BLaER1 treated with 17β-estradiol and CSF1 and Interleukin-3, amounts not matched to agents 10 nM and 100 nM (cell line): ENCODE measurements at regions not wholly inside any gene's neighbourhood (a gene's known extent, or its start where the extent isn't known, plus 50 kb on each side); places are given as distances from the start of the nearest gene placed in this dataset.

Experiments used
- H3K27ac ChIP-seq, 11 experiments: shearing (Covaris generic); formaldehyde crosslinking; 2 replicates each; pipeline ENCODE4 v1.8.1; 2022
- H3K27me3 ChIP-seq, 11 experiments: shearing (Covaris generic); formaldehyde crosslinking; 2 replicates each; pipeline ENCODE4 v1.8.1; 2022
- H3K36me3 ChIP-seq, 11 experiments: shearing (Covaris generic); formaldehyde crosslinking; 2 replicates each; pipeline ENCODE4 v1.8.1; 2022
- H3K4me1 ChIP-seq, 10 experiments: shearing (Covaris generic); formaldehyde crosslinking; 2 replicates each; pipeline ENCODE4 v1.8.1; 2022
- H3K4me2 ChIP-seq, 11 experiments: shearing (Covaris generic); formaldehyde crosslinking; 2 replicates each; pipeline ENCODE4 v1.8.1; 2022
- H3K4me3 ChIP-seq, 10 experiments: shearing (Covaris generic); formaldehyde crosslinking; 2 replicates each; pipeline ENCODE4 v1.8.1; 2022
- H3K9ac ChIP-seq, 11 experiments: shearing (Covaris generic); formaldehyde crosslinking; 2 replicates each; pipeline ENCODE4 v1.8.1; 2022
- H3K9me3 ChIP-seq, 11 experiments: shearing (Covaris generic); formaldehyde crosslinking; replicated peaks in 1 of 11; 2 replicates each; pipeline ENCODE4 v1.8.1; 2022
- H4K20me1 ChIP-seq, 11 experiments: shearing (Covaris generic); formaldehyde crosslinking; 2 replicates each; pipeline ENCODE4 v1.8.1; 2022
- Cebpa-rat ChIP-seq, 11 experiments: shearing (Covaris generic); IDR thresholded peaks; 2 replicates each; pipeline ENCODE4 v1.8.1; 2022

DNA sequence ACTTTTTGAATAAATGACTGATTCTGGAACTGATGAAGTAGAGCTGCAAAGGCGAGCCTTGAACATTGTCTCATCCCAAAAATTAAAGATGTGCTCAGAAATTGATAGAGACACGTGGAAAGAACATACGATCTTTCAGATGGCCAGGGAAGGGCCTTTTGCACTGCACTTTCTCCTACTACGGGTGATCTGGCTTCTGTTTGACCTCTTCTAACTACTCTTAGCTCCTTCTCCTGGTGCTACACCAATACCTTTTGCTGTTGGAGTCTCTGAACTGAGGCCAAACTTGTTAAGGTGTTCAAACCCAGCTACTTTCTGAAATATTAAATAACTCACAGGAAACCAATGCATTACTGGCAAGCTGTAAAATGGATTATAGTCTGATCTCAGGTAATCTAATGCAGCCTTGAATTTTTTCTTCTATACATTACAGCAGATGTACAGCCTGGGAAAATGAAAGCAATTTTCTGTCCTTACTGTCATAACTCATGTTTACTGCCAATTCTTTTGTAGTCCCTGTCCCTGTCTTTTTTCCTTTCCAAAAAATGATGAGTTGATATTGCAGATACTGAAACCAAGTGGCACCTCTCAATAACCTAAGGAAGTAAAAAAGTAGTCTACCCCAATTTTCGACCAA is 1086.1 kb upstream of the CNTN5 start:
- H3K27ac ChIP-seq: no peak overlapping the region
- no peaks in the 10 kb centered on the region for H3K9me3 ChIP-seq
- H3K9ac ChIP-seq: no peak overlapping the region
- no peak for TF ChIP-seq Cebpa-rat (IDR thresholded peaks at IDR 0.05)
- no peak overlapping the region for H3K4me2 ChIP-seq
- no peaks in the 10 kb centered on the region for H4K20me1 ChIP-seq
- H3K27me3 ChIP-seq: no peaks in the 10 kb centered on the region
- no peak overlapping the region for H3K4me3 ChIP-seq
- no peaks in the 10 kb centered on the region for H3K4me1 ChIP-seq
- no peaks in the 10 kb centered on the region for H3K36me3 ChIP-seq

DNA sequence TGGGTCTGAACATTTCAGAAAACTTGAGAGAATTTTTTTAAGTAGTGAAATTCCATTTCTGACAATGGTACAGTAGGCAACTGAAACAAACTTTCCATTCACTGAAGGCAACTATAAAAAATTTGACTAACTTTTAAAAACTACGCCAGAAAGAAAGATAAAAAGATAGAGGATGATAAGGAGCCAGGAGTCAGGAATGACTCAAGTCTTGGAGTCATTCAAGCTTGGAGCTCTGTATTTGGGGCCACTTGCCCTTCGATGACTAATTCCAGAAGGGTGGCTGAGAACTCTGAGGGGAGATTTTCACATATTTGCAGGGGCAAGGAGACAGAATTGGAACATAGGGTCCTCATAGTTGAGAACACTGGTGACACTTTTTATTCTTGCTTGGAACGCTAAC is 1083.2 kb upstream of the CNTN5 start:
- no peaks in the 10 kb centered on the region for H3K36me3 ChIP-seq
- no peak overlapping the region for H3K4me2 ChIP-seq
- H3K4me1 ChIP-seq: no peaks in the 10 kb centered on the region
- TF ChIP-seq Cebpa-rat (IDR thresholded peaks at IDR 0.05): no peak
- no peaks in the 10 kb centered on the region for H4K20me1 ChIP-seq
- no peaks in the 10 kb centered on the region for H3K27me3 ChIP-seq
- H3K9me3 ChIP-seq: no peaks in the 10 kb centered on the region
- no peak overlapping the region for H3K27ac ChIP-seq
- H3K4me3 ChIP-seq: no peak overlapping the region
- no peak overlapping the region for H3K9ac ChIP-seq

DNA sequence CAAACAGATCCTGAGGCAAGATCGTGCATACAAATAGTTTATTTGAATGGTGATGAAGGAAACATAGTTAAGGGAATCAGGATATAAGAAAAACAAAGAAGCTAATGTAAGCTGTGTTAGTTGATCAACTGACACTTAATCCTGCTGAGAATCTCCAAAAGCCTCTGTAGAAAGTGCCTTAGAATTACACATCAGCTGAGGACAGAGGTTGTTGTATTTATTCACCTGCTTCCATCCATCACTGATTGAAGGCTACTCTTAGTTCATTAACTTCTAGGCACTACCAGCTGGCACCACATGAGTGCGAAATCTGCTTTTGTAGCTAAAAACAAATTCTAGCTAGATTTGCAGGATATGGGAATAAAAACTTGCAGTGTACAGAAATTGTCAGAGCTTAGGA is 1082.0 kb upstream of the CNTN5 start:
- no peak overlapping the region for H3K27ac ChIP-seq
- no peaks in the 10 kb centered on the region for H3K4me1 ChIP-seq
- no peaks in the 10 kb centered on the region for H3K27me3 ChIP-seq
- TF ChIP-seq Cebpa-rat (IDR thresholded peaks at IDR 0.05): no peak
- H3K36me3 ChIP-seq: no peaks in the 10 kb centered on the region
- no peak overlapping the region for H3K4me3 ChIP-seq
- no peak overlapping the region for H3K9ac ChIP-seq
- H3K9me3 ChIP-seq: no peaks in the 10 kb centered on the region
- no peaks in the 10 kb centered on the region for H4K20me1 ChIP-seq
- no peak overlapping the region for H3K4me2 ChIP-seq

DNA sequence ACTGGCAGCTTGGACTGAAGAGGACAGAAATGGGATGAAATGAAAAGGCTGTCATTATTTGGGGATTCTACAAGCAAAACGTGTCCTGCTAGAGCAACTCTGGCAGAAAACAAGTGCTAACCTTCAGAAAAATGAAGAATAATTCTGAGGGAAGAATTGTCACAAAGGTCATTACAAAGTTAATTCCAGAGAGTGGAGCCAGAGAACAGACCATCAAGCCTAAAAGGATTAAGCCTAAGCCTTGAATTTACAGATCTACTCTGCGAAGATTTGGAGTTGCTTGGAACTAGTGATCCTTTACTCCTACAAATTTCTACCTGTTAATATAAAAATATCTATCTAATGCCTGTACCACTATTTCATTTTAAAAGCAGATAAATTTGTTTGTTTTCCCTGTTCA is 1077.3 kb upstream of the CNTN5 start:
- Histone ChIP-seq H4K20me1 (no peaks in the 10 kb centered on the region), H3K27ac (no peak overlapping the region), H3K4me3 (no peak overlapping the region), H3K9ac (no peak overlapping the region), H3K4me2 (no peak overlapping the region), H3K9me3 (peaks cover 0 to 3% (median 0%) of the 10 kb centered on the region in 11 experiments; a peak in 1 of 22 replicates), H3K4me1 (no peaks in the 10 kb centered on the region), H3K27me3 (no peaks in the 10 kb centered on the region), H3K36me3 (no peaks in the 10 kb centered on the region)
- TF ChIP-seq Cebpa-rat (IDR thresholded peaks at IDR 0.05): no peak

DNA sequence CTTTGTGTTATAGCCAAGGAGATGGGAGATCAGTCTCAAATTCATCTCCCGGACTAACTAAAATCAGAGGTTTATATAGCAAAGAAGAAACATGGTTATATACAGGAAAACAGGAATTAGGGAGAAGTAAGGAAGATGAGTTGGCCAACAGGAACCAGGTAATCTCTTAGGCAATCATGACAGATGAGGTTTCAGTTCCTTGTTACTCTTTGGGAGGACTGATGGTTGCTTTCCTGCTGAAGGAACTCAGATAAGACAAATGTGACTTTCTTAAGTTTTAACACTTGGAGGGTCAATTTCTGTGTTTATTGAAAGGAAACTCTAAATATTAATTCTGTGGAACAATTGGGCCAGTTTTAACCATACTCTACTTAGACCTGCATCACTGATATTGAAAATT is 1072.0 kb upstream of the CNTN5 start:
- H4K20me1 ChIP-seq: no peaks in the 10 kb centered on the region
- peaks cover 0 to 29% (median 0%) of the 10 kb centered on the region in 11 experiments; a peak in 5 of 22 replicates for H3K9me3 ChIP-seq
- H3K4me3 ChIP-seq: no peak overlapping the region
- no peak overlapping the region for H3K9ac ChIP-seq
- TF ChIP-seq Cebpa-rat (IDR thresholded peaks at IDR 0.05): no peak
- no peaks in the 10 kb centered on the region for H3K4me1 ChIP-seq
- no peaks in the 10 kb centered on the region for H3K27me3 ChIP-seq
- H3K27ac ChIP-seq: no peak overlapping the region
- H3K4me2 ChIP-seq: no peak overlapping the region
- no peaks in the 10 kb centered on the region for H3K36me3 ChIP-seq

DNA sequence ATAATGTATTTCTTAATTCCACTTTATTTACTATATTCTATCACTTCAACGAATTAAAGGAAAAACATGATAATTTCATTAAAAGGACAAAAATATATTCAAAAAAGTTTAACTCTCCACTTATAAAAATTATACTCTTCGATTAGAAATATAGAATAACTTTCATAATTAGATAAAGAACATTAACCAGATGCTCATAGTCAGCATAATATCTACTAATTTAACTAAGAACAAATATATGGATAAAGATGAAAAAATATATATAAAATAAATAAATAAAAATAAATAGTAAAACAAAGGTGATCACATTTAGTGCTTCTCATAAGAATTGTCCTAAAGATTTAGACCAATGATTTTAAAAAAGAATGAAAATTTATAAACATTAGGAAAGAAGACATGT is 1065.2 kb upstream of the CNTN5 start:
- peaks cover 0 to 8% (median 0%) of the 10 kb centered on the region in 11 experiments; a peak in 2 of 22 replicates for H3K9me3 ChIP-seq
- no peak overlapping the region for H3K4me2 ChIP-seq
- no peaks in the 10 kb centered on the region for H3K36me3 ChIP-seq
- H3K27ac ChIP-seq: no peak overlapping the region
- H4K20me1 ChIP-seq: no peaks in the 10 kb centered on the region
- no peak for TF ChIP-seq Cebpa-rat (IDR thresholded peaks at IDR 0.05)
- no peak overlapping the region for H3K4me3 ChIP-seq
- H3K27me3 ChIP-seq: no peaks in the 10 kb centered on the region
- H3K9ac ChIP-seq: no peak overlapping the region
- no peaks in the 10 kb centered on the region for H3K4me1 ChIP-seq

DNA sequence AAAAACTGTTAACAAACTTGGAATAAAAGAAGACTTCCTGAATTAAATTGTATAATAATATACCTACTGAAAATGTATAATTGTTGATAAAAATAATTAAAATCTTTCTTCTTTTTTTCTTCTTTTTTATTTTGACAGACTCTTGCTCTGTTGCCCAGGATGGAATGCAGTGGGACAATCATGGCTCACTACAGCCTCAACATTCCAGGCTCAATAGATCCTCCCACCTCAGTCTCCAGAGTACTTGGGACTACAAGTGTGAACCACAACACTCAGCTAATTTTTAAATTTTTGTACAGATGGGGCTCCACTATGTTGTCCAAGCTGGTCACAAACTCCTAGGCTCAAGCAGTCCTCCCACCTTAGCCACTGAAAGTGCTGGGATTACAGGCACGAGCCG is 1063.8 kb upstream of the CNTN5 start:
- Histone ChIP-seq H3K27ac (no peak overlapping the region), H3K4me2 (no peak overlapping the region)
- no peak for TF ChIP-seq Cebpa-rat (IDR thresholded peaks at IDR 0.05)

DNA sequence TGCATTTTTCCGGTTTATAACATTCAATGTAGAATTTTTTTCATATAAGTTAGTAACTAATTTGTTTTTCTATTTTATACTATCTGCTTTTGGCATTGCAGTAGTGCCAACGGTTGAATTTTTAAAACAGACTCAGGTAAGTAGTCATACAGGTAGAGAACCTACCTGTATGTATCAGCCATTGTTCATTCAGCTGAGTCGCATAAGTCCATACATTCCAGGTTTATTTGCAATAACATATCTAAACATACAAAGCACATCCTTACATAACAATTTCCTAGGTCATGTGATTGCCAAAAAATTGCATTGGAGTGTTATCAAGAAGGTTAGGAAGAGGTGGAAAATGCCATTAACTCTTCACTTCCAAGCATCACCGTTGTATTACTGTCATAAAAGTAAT is 1059.3 kb upstream of the CNTN5 start:
- Histone ChIP-seq H3K4me1 (peaks cover 0 to 4% (median 0%) of the 10 kb centered on the region in 10 experiments; a peak in 2 of 20 replicates), H4K20me1 (no peaks in the 10 kb centered on the region), H3K9me3 (no peaks in the 10 kb centered on the region), H3K4me3 (no peak overlapping the region), H3K27ac (no peak overlapping the region), H3K9ac (no peak overlapping the region), H3K27me3 (no peaks in the 10 kb centered on the region), H3K4me2 (no peak overlapping the region), H3K36me3 (no peaks in the 10 kb centered on the region)
- no peak for TF ChIP-seq Cebpa-rat (IDR thresholded peaks at IDR 0.05)

More for the DNA sequence above, 1063.8 kb upstream of the CNTN5 start:
- Histone ChIP-seq H3K4me3 (no peak overlapping the region), H3K27me3 (no peaks in the 10 kb centered on the region), H3K4me1 (no peaks in the 10 kb centered on the region), H4K20me1 (no peaks in the 10 kb centered on the region), H3K36me3 (no peaks in the 10 kb centered on the region), H3K9ac (no peak overlapping the region), H3K9me3 (no peaks in the 10 kb centered on the region)

DNA sequence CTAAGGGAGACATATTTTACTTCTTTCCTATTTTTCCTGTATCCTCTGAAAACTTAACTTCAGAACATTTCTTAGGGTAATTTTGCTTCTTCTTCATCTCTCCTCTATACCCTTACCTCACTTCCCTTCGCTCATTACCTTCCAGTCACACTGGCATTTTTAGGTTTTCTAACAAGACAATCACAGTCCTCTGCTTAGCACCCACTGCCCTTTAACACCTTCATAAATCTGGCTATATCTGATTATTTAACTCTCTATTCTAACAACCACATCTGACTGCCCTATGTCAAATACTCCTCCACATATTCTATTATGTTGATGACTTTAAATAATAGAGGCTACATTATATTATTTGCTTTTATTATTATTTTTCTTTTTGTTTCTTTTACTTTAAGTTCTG is 1058.0 kb upstream of the CNTN5 start:
- Histone ChIP-seq H3K4me1 (peaks cover 0 to 4% (median 0%) of the 10 kb centered on the region in 10 experiments; a peak in 2 of 20 replicates), H3K27me3 (no peaks in the 10 kb centered on the region), H3K9me3 (no peaks in the 10 kb centered on the region), H3K4me3 (no peak overlapping the region), H3K27ac (no peak overlapping the region), H3K4me2 (no peak overlapping the region), H4K20me1 (no peaks in the 10 kb centered on the region), H3K36me3 (no peaks in the 10 kb centered on the region), H3K9ac (no peak overlapping the region)
- no peak for TF ChIP-seq Cebpa-rat (IDR thresholded peaks at IDR 0.05)

DNA sequence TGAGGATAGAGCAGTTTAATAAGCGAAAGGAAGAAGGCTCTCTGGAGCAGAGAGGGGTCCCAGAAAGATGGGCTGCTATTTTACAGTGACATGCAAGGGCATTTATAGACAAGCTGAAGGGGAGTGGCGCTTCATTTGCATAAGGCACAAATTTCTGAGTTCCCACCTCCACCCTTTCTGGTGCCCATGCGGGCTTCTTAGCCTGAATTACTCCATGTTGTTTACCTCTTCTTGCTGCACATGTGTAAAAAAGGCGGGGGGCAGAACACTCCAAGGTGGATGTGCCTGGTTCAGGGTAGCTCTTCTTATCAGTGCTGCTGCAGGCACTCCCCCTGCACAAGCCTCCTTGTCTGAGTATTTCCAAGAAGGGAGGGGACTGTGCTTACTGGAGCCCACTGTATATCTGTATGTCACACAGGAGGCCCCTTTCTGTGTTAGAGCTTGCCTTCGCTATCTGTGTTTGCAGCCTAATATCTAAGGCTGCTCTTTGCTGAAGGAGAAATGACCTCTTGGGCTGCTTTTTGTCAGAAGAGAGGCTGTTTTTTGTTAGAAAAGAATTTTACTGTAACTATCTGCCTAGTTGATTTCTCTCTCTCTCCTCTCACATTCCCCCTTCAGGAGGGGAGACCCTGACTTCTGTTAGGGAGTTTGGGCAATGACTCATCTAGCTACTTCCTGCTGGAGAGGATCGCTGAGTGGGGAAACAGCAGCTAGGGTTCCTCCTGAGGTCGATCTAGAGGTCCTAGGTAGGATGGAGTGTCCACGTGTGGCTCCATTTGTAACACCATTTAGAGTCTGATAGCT is 1057.0 kb upstream of the CNTN5 start:
- Histone ChIP-seq H3K27me3 (no peaks in the 10 kb centered on the region), H3K9me3 (no peaks in the 10 kb centered on the region), H3K4me1 (peaks cover 0 to 4% (median 0%) of the 10 kb centered on the region in 10 experiments; a peak in 2 of 20 replicates), H4K20me1 (no peaks in the 10 kb centered on the region), H3K4me2 (peak overlapping the region in 3 of 11 experiments; percentile 1 to 16 (median 1); a peak in 2 of 22 replicates), H3K4me3 (no peak overlapping the region), H3K36me3 (no peaks in the 10 kb centered on the region), H3K27ac (no peak overlapping the region), H3K9ac (no peak overlapping the region)
- TF ChIP-seq Cebpa-rat (IDR thresholded peaks at IDR 0.05): no peak
